ENCODE measurements at regions not wholly inside any gene's neighbourhood (a gene's known extent, or its start where the extent isn't known, plus 50 kb on each side); places are given as distances from the start of the nearest gene placed in this dataset.

GRCh38 chr2:150282771-150283371, 204.6 kb downstream of the RND3 start:
- TF ChIP-seq JUN (IDR thresholded peaks at IDR 0.05; ENCODE audit: borderline replicate concordance, insufficient read depth, insufficient read length, low read depth) = no peak
- TF ChIP-seq, protein P1, sequence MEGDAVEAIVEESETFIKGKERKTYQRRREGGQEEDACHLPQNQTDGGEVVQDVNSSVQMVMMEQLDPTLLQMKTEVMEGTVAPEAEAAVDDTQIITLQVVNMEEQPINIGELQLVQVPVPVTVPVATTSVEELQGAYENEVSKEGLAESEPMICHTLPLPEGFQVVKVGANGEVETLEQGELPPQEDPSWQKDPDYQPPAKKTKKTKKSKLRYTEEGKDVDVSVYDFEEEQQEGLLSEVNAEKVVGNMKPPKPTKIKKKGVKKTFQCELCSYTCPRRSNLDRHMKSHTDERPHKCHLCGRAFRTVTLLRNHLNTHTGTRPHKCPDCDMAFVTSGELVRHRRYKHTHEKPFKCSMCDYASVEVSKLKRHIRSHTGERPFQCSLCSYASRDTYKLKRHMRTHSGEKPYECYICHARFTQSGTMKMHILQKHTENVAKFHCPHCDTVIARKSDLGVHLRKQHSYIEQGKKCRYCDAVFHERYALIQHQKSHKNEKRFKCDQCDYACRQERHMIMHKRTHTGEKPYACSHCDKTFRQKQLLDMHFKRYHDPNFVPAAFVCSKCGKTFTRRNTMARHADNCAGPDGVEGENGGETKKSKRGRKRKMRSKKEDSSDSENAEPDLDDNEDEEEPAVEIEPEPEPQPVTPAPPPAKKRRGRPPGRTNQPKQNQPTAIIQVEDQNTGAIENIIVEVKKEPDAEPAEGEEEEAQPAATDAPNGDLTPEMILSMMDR (IDR thresholded peaks at IDR 0.05; ENCODE audit: extremely low read depth in 1 of 2, insufficient read depth in 1 of 2, low read depth in 1 of 2, low read length in 2 of 2) = no peak
- no peak for TF ChIP-seq FOS (IDR thresholded peaks at IDR 0.05; ENCODE audit: borderline replicate concordance, insufficient read depth, low read length)
- TF ChIP-seq MAX (IDR thresholded peaks at IDR 0.05; ENCODE audit: insufficient read depth, insufficient read length) = no peak
- no peak for TF ChIP-seq EZH2 (IDR thresholded peaks at IDR 0.05; ENCODE audit: borderline replicate concordance, low read depth, low read length, severe bottlenecking)
- no peak for TF ChIP-seq MYC (IDR thresholded peaks at IDR 0.05; ENCODE audit: low read depth, low read length)
